ENCODE measurements at regions not wholly inside any gene's neighbourhood (a gene's known extent, or its start where the extent isn't known, plus 50 kb on each side); places are given as distances from the start of the nearest gene placed in this dataset.

GRCh38 chr3:106208967-106209366 is 340.2 kb upstream of the CBLB start:
- DNase-seq, result no peak
- Histone ChIP-seq H3K36me3 (no peaks in the 10 kb centered on the region), H3K27ac (no peak overlapping the region), H3K4me1 (no peaks in the 10 kb centered on the region), H3K9me3 (no peaks in the 10 kb centered on the region), H3K27me3 (no peaks in the 10 kb centered on the region), H3K4me3 (no peak overlapping the region)
- peak in 3 of 6 experiments; percentile 11 to 41 (median 31) for TF ChIP-seq CTCF (IDR thresholded peaks at IDR 0.05)
- TF ChIP-seq POLR2A (IDR thresholded peaks at IDR 0.05), result no peak

- Histone ChIP-seq H3K27ac (no peak overlapping the region), H3K4me1 (no peaks in the 10 kb centered on the region), H3K27me3 (no peaks in the 10 kb centered on the region), H3K4me3 (no peak overlapping the region), H3K9me3 (no peaks in the 10 kb centered on the region), H3K36me3 (no peaks in the 10 kb centered on the region)
- no peak for TF ChIP-seq POLR2A (IDR thresholded peaks at IDR 0.05)
- TF ChIP-seq CTCF (IDR thresholded peaks at IDR 0.05), result no peak
- DNase-seq, result no peak
These were observed 340.7 kb upstream of the CBLB start for GRCh38 chr3:106209482-106209881.

GRCh38 chr3:106210923-106211322 is 342.1 kb upstream of the CBLB start:
- TF ChIP-seq CTCF (IDR thresholded peaks at IDR 0.05) (no peak), POLR2A (IDR thresholded peaks at IDR 0.05) (no peak)
- no peaks in the 10 kb centered on the region for H3K9me3 ChIP-seq
- H3K27me3 ChIP-seq, result no peaks in the 10 kb centered on the region
- no peaks in the 10 kb centered on the region for H3K36me3 ChIP-seq
- no peak overlapping the region for H3K4me3 ChIP-seq
- H3K27ac ChIP-seq, result no peak overlapping the region
- H3K4me1 ChIP-seq, result no peaks in the 10 kb centered on the region
- DNase-seq, result no peak

- Histone ChIP-seq H3K27me3 (no peaks in the 10 kb centered on the region), H3K27ac (no peak overlapping the region), H3K4me1 (no peaks in the 10 kb centered on the region), H3K9me3 (no peaks in the 10 kb centered on the region), H3K4me3 (no peak overlapping the region), H3K36me3 (no peaks in the 10 kb centered on the region)
- DNase-seq, result no peak
- TF ChIP-seq POLR2A (IDR thresholded peaks at IDR 0.05) (no peak), CTCF (IDR thresholded peaks at IDR 0.05) (no peak)
These were observed 343.9 kb upstream of the CBLB start for GRCh38 chr3:106212665-106213222.

- TF ChIP-seq POLR2A (IDR thresholded peaks at IDR 0.05), result no peak
- no peak for TF ChIP-seq CTCF (IDR thresholded peaks at IDR 0.05)
- Histone ChIP-seq H3K4me3 (no peak overlapping the region), H3K27me3 (no peaks in the 10 kb centered on the region), H3K36me3 (no peaks in the 10 kb centered on the region), H3K4me1 (no peaks in the 10 kb centered on the region), H3K27ac (no peak overlapping the region), H3K9me3 (no peaks in the 10 kb centered on the region)
- DNase-seq, result no peak
These were observed 345.1 kb upstream of the CBLB start for GRCh38 chr3:106213954-106214353.

- Histone ChIP-seq H3K9me3 (no peaks in the 10 kb centered on the region), H3K36me3 (no peaks in the 10 kb centered on the region)
- TF ChIP-seq POLR2A (IDR thresholded peaks at IDR 0.05) (no peak), CTCF (IDR thresholded peaks at IDR 0.05) (no peak)
These were observed 345.8 kb upstream of the CBLB start for GRCh38 chr3:106214641-106215040.

More at GRCh38 chr3:106214641-106215040, 345.8 kb upstream of the CBLB start:
- H3K4me1 ChIP-seq, result no peaks in the 10 kb centered on the region
- no peaks in the 10 kb centered on the region for H3K27me3 ChIP-seq
- DNase-seq, result no peak
- no peak overlapping the region for H3K4me3 ChIP-seq
- no peak overlapping the region for H3K27ac ChIP-seq

All from Peyer's patch (tissue), 4 donors.